ENCODE measurements at regions not wholly inside any gene's neighbourhood (a gene's known extent, or its start where the extent isn't known, plus 50 kb on each side); places are given as distances from the start of the nearest gene placed in this dataset.

DNA sequence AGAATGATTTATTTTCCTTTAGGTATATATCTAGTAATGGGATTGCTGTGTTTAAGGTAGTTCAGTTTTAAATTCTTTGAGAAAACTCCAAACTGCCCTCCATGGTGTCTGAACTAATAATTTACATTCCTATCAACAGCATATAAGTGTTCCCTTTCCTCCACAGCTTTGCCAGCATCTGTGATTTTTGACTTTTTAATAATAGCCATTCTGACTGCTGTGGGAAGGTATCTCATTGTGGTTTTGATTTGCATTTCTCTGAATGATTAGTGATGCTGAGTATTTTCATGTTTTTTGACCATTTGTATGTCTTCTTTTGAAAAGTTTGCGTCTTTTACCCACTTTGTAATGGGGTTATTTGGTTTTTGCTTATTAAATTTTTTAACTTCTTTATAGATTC lies 571.6 kb upstream of the CCDC54 start:
- no peak for DNase-seq

DNA sequence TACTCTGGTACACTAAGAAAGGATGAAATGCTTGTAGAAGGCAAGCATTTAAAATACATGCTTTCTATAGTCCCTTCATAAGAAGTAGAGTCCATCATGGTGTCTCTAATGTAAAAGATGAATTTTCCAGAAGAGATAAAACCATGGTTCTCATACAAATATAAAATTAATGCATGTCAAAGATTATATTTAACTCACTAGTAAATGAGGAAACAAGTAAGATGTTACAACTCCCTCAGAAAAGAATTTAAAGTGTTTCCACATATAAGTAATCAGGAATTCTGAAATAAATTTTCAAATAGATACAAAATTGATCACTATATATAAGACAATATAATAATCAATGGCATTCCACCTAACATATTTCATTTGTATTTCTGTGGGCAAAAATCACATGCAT lies 570.3 kb upstream of the CCDC54 start:
- no peak for DNase-seq

DNA sequence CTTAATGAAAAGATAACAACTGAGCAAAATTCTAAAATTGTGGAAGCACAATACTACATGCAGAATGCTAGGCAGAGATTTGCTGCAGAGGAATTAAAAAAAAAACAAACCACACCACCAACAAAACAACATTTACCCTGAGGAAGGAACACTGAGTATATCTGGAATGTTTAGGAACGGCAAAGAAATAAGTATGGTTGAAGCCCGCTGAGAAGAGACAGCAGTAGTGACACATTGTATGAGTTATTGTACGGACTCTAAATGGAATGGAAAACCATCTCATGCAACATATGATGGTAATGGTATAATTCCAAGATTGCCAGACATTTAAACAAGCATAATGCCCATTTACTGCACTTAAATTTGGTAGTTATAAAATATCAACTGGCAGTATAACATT lies 568.2 kb upstream of the CCDC54 start:
- no peak for DNase-seq

DNA sequence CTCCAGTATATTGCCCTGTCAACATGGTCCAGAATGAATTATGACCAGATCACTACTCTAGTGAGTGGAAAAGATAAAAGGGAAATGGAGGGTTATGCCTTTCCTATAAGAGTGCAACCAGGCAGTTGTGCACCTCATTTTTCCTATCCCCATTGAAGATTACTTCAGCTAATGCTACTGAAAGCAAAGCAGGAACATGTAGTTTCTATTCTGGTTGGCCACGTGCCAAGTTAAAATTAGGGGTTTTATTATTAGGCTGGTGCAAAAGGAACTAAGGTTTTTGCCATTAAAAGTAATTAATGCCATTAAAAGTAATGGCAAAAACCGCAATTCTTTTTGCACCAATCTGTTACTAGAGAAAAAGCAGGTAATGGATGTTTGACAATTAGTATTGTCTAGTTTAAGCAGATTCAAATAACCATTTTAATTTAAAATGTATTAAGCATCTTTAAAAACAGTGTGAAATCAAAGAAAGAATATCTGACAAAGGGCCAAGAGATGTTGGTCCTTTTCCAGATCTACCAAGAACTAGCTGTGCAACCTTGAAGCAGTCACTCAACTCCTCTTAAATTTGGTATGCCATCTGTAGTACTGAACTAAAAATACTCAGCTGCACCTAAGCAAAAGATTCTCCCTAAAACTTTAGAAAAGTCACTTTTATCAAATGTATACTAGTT lies 567.5 kb upstream of the CCDC54 start:
- DNase-seq: no peak

DNA sequence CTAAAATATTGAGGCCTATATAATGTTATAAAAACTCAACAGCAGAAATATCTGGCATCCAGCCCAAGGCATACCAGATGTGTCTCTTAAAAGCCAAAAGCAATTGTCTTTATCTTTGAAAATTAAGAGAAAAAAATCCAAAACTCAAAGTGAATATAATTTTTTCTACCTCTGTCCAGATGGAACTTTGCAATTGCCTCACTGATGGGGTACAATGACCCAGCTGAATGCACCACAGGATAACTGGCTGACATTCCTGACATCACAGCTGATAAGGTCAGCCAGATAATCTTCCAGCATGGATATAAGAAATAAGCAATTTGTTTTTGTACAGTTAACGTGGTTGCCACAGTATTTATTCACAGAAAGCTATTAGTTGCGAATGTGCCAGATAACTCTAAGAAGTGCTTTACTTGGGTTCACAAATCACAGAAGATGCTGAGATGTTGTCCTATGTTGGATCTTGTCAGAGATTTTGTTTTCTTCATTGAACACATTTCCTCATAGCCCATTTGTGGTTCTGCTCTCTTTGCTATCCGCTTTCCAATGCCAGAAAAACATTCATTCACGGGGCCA lies 566.9 kb upstream of the CCDC54 start:
- DNase-seq: no peak

DNA sequence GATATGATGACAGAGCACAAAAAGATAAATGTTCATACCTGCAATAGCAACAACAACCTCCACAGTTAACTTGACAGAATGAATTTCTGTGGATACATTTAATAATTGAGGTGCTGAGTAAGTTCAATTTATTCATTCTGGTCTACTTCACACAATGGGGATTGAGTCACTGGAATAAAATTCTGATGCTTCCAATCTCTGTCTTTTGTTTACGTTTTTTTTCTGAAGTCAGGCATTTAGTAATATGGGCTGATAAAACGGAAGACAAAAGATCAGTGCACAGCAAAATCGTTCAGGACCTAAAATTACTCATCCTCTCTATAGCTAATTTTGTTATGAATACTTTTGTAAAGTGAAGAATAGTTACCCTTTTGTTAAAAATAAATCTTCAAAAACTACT lies 565.9 kb upstream of the CCDC54 start:
- DNase-seq: no peak

DNA sequence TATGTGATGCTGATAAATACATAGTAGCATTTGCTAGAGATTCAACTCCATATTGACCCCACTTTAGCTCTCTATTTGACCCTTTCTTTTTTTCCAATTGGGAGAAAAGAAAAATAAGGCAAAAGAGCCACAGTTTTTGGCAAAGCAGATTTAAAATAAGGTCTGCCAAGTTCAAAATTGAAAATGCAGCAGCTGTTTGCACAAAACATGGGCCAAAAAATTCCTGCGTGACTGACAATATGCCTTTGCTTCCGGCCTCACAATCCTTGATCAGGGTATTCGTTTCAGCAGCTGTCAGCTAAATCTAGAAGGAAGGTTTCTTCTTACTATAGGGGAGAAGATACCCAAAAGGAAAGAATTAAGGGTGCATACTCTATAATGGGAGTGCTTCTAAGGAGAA lies 563.5 kb upstream of the CCDC54 start:
- no peak for DNase-seq

DNA sequence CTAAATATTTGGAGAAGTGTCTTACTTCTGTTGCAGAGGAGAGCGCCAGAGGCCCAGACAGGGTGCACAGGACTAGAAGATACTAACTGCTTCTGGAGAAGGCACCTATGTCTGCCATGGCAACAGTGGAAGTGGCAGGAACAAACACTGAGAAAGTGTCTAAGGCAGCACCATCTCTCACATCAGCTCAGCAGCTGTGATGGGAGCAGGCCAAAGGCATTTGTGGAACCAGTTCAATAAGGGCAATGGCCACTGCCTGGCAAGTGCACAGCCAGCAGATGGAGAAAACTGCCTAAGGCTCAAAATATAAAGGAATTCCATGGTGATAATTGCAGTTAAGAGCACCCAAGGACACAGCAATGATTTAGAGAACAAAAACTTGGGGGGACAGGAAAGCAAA lies 563.0 kb upstream of the CCDC54 start:
- DNase-seq: no peak

DNA sequence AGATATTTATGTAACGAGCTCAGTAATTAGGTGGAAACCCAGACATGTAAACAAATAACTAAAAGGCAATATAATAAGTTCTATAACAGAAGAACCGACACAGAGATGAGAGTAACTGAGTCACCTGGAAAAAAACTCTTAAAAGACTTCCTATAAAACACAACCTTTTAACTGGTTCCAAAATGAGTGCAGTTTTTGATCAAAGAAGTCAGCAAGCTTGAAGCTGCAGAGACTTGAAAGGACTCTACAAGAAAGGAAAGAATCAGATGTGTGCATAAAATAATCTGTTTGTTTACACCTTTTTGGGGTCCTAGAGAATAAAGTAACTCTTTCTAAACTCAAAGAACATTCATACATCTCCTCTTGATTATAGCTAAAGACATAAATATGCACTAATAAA lies 560.4 kb upstream of the CCDC54 start:
- no peak for DNase-seq

DNA sequence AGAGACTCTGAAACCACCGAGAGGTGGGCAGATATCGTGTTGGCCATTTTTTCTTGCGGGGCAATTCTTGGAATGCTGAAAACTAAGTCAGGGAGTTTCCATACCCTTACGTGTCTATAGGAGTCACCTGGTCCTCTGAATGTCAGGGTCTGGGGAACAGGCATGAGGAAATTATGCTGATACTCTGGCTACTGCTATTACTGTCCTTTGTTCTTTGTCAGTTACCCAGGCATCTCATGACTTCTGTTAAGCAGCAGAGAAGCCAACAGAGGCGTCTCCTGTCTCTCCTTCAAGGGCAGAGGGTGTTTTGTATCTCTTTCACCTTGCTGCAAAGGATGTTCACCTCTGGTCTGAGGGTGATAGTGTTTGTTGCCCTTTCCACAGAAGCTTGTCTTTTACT lies 559.5 kb upstream of the CCDC54 start:
- DNase-seq: no peak

DNA sequence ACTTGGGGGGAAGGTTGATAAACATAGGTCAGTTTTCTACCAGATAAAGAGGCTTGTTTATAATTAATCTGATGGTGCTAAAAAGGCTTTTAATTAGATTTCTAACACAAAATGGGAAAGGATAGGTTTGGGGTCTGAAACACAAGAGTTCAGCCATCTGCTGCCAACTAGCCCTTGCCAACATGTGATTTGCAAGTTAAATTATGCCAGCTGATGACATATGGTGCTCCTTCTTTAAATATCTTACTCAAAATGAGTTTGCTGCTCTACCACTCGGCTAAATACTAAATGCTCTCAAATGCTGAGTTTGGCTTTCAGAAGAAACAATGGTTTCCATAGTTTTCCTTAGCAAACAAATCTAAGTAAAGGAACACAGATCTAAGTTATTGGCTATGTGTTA lies 557.8 kb upstream of the CCDC54 start:
- DNase-seq: no peak

DNA sequence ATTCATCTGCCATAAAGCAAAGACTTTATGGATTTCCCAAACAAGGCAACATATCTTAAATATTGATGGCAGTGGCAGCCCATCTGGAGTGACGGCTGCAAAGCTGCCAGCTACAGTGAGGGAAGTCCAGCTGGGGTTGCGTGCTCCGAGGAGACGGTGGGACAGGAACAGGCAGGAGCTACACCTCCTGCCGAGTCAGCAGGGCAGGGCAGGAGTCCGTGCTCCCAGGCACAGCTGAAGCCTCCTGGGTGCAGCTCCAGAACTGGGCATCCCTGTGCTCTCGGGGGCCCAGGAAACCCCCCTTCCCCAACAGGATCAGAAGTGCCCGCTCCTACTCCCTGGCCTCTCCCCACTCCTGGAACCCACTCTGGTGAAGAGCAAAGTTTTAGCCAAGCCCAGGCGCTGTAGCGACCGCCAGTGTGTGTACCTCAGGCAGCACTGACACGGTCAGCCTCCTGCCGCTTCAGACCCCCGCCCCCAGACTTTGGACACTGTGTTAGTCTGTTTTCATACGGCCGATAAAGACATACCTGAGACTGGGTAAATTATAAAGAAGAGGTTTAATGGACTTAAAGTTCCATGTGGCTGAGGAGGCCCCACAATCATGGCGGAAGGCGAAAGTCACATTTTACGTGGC lies 556.4 kb upstream of the CCDC54 start:
- DNase-seq: no peak

DNA sequence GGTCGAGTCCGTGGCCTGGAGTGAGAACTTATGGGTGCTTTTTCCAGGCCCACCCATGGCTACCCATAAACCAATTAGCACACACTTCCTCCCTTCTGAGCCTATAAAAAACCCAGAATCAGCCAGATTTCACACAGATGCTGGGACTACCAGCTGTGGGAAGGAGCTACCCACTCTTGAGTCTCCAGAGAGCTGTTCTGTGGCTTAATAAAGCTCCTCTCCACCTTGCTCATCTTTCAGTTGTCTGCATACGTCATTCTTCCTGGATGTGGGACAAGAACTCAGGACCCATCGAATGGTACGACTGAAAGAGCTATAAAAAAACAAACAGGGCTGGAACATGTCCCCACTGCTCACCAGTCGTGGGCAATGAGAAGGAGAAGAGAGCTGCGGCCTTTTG lies 555.4 kb upstream of the CCDC54 start:
- no peak for DNase-seq

DNA sequence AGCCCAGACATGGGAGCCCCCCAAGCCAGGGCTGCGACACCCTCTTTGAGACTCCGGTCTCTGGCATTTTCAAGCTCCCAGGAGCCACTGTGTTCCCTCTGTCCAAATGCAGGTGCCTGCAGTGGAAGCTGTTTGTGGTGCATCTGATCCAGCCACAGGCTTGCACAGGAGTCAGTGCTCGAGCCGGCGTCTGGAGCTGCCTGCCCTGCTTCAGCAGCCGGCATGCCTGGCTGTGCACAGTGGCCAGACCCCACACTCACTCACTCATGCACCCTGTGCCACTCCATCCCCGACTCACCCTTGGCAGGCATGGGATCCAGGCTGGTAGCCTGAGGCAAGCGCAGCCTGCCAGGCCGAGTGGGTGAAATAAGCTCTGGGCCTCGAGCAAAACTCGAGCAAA lies 555.0 kb upstream of the CCDC54 start:
- DNase-seq: no peak

DNA sequence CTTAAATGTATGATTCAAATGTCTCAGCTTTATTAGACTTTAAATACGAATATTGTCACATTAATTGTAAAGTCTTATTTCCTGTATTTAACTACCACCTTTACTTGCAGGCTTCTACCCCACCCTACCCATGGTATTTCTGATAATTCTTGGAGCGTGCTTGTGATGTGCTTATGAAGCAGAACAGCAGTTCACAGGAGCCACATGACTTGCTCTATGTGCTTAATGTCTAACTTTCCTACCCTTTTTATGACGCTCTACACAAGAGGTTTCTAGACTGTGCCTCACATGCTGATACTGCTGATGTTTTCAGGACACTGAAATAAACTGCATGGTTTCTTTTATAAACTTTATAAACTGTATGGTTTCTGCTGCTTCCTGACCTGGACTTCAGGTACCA lies 553.5 kb upstream of the CCDC54 start:
- no peak for DNase-seq

DNA sequence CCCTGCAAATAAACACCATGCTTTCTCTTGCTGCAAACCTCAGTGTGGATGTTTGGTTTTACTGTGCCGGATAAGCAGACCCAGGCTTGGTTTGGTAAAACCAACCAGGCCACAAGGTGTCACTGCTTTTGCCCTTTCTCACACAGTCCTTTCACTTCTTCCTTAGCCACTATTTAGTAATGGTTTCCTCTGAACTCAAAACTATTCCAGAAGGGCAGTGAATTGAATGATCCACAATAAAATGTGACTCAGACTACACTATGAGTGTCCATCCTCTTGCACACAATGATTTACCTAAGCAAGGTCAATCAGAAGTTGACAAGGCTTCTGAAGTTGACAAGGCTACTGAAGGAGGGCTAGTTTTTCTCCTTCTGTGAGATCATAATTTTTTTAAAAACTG lies 552.4 kb upstream of the CCDC54 start:
- no peak for DNase-seq

DNA sequence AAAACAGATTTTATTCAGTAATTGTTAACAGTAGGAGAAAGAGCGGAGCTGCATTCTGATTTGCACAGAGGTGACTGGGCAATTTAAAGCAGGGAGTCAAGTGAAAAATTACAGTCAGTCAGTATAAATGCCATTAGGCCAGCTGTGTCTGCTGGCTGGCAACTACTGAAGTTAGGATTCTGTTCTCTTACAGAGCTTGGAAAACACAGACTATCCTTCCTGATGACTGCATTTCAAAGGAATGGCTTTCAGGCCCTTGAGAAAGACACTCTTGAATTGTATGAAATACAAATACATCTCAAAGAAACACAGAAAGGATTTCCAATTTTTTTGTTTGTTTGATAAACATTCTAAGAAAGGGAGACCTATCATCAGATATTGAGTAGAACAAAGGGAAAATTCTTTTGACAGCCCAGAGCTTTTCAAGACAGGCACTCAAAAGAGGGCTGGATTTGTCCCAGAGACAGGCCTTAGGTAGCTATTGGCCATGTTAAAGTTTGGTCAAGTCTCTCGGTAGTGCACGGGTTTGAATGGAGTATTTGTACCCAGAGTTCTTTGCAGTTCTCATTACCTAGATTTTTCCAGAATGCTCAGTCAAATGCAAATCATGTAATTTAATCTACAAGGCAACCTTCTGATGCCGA lies 551.2 kb upstream of the CCDC54 start:
- no peak for DNase-seq

DNA sequence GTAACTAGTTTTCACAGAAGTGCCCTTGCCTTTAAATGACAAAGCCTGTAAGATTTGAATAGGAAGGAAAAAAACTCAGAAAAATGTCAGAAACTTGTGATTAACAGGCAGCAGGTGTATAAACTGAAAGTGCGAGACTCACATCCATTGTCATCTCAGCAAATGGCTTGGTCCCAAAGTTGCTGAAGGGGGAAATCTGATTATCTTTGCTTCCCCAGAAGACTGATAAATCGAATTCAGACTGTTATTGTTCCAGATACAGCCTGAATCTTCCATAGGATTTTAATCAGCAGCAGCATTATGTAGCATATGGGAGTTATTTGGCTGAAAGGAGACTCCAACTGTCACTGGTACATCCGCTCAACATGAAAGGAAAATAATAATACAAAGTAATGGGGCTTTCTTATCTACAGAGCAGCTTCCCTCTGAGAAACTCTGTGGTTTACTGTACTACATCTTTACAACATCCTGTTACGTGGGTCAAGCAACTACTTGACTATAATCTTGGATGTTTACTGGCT lies 550.4 kb upstream of the CCDC54 start:
- no peak for DNase-seq

DNA sequence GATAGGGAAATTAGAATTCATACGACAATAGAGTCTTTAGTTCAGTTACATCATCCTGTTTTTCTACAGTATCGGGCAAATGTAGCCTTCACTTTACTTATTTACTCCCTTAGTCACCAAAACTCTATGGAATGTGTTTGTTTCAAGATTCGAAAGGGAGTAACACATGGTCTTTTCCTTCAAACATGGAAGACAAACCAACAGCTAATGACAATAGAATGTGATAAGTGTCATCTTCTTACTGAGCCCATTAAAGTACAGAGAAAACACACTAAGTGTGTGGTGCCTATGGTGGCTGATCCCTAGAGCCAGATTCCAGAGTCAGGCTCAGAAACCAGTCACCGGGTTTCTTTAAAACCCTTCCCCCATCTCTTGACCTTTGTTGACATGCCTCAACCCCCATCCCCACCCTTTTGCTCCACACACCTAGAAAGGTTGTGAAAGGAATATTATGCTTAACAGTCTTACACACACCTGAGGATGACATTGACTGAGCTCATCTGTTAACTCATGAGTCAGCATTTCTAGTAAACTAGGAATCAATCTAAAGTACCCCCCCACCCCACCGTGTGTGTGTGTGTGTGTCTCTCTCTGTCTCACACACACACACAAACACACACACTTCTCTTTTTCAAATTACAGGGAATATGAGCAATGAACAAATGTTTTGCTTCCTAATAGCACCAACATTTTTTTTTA lies 549.6 kb upstream of the CCDC54 start:
- DNase-seq: no peak

DNA sequence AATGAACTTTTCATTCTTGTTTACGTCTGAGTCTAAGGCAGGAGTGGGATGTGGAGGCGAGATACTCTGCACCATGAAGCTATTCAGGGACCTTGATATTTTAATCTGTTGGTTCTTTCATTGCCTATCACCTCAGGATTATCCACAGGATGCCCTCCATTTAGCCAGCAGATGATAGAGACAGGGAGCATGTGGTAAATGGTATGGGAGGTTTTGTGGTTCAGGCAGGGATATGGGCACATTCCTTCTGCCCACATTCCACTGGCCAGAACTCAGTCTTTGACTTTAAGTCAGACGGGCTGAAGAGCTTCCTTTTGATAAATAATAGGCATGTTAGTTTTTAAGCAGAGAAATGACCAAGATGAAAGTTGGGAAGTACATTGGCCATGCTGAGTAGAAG lies 548.0 kb upstream of the CCDC54 start:
- DNase-seq: no peak

DNA sequence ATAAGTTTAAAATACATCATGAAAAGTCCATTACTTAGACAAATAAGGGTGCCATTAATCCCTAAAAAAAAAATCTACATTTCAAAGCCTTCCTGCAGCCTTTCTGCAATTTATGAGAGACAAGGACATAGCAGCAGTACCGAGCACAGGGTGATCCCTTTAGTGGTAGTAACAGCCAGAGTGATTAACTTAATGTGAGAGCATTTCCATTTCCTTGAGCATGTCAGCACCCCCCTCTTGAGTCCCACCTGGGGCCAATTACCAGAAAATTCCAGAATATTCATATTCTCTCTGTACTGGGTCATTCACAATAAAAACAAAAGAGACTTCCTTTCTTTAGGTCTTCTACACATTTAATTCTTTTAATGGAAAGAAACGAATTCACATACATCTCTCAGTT lies 546.9 kb upstream of the CCDC54 start:
- no peak for DNase-seq

DNA sequence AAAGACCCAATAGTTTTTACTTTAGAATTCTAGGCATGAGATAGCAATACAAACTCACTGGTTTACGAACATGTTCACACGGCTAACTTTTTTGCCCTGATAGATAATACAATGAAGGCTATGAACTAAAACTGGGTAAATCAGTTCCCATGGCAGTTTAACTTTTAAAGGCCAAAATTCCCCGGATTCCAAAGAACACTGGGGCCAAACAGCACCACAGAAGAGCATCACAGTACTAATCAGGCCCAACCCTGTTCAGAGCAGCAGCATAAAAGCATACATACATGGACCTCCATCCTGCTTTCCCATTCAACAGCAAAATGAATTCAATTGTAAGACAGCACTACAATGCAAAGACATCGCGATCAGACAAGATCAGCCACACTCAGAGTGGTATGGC lies 540.3 kb upstream of the CCDC54 start:
- DNase-seq: no peak

DNA sequence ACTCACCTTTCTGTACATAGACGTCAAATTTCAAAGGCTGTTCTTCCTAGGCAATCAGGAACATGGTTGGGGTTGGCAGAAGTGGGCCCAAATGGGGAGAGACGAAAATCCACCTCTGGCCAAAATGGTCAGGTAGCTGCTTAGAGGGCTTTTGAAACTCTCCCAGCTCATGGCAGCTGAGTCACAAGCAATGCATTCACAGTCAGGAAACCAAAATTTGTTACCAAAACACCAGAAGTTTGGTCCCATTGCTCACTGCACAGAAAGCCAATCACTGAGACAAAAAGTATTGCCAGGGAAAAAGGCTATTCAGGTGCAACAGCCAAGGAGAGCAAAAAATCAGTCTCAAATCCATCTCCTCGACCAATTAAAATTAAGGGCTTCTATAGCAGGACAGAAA lies 539.6 kb upstream of the CCDC54 start:
- DNase-seq: no peak
